GM10248 (cell line): ENCODE measurements at regions not wholly inside any gene's neighbourhood (a gene's known extent, or its start where the extent isn't known, plus 50 kb on each side); places are given as distances from the start of the nearest gene placed in this dataset.

Experiments
- CTCF ChIA-PET: fragments of 300-600 bp; sonication (Branson Sonifier 250); formaldehyde crosslinking; extraction: SDS; loops from one replicate; lab custom pipeline; 2021; ENCODE audit warnings: antibody characterized with exemption; lab: Yijun Ruan, JAX
- POLR2A ChIA-PET: fragments of 350-650 bp; sonication (Branson Sonifier 250); formaldehyde crosslinking; extraction: SDS; loops from one replicate; lab custom pipeline; 2020; ENCODE audit warnings: antibody characterized with exemption; lab: Yijun Ruan, JAX
- DNase-seq: peaks from one replicate; pipeline ENCODE4 v3.0.0; 2012; ENCODE audit errors: extremely low spot score
- CTCF ChIP-seq: IDR thresholded peaks from 2 replicates; pipeline ENCODE4 v1.5.1; 2012; ENCODE audit warnings: mild to moderate bottlenecking, low read depth; ENCODE audit errors: extremely low read depth, missing control alignments, control extremely low read depth

GRCh38 chr11:133787379-133788141 is 57.8 kb downstream of the SPATA19 start:
- DNase-seq = no peak
- ChIA-PET CTCF (interaction anchor here (1.3 kb wide), 1 partner anchor 30 kb away, joined by 3 read pairs; no protein-coding TSS in a partner anchor), POLR2A (no interaction called here)
- TF ChIP-seq CTCF = no peak

- no peak for TF ChIP-seq CTCF
- ChIA-PET CTCF (no interaction called here), POLR2A (no interaction called here)
- no peak for DNase-seq
Observed at GRCh38 chr11:133785795-133786340, 59.4 kb downstream of the SPATA19 start.

- TF ChIP-seq CTCF = no peak
- no peak for DNase-seq
- ChIA-PET POLR2A (no interaction called here), CTCF (no interaction called here)
Observed at GRCh38 chr11:133784359-133784758, 61.0 kb downstream of the SPATA19 start.

GRCh38 chr11:133782116-133782725 is 63.1 kb downstream of the SPATA19 start:
- CTCF ChIA-PET = no interaction called here
- POLR2A ChIA-PET = no interaction called here
- no peak for DNase-seq
- TF ChIP-seq CTCF = no peak

- no peak for DNase-seq
- ChIA-PET CTCF (no interaction called here), POLR2A (interaction anchor here (0.7 kb wide), 1 partner anchor 21 kb away, joined by 5 read pairs; no protein-coding TSS in a partner anchor)
- TF ChIP-seq CTCF = no peak
Observed at GRCh38 chr11:133778161-133778560, 67.2 kb downstream of the SPATA19 start.

- TF ChIP-seq CTCF = no peak
- POLR2A ChIA-PET = no interaction called here
- CTCF ChIA-PET = no interaction called here
- no peak for DNase-seq
Observed at GRCh38 chr11:133776671-133777367, 68.5 kb downstream of the SPATA19 start.
